ENCODE measurements at regions not wholly inside any gene's neighbourhood (a gene's known extent, or its start where the extent isn't known, plus 50 kb on each side); places are given as distances from the start of the nearest gene placed in this dataset.

- no peaks in the 10 kb centered on the region for H4K20me1 ChIP-seq (ENCODE audit: insufficient read depth, low read length)
- H3K4me3 ChIP-seq (ENCODE audit: low read depth, low read length, poor library complexity, severe bottlenecking): no peak overlapping the region
- TF ChIP-seq, protein P1, sequence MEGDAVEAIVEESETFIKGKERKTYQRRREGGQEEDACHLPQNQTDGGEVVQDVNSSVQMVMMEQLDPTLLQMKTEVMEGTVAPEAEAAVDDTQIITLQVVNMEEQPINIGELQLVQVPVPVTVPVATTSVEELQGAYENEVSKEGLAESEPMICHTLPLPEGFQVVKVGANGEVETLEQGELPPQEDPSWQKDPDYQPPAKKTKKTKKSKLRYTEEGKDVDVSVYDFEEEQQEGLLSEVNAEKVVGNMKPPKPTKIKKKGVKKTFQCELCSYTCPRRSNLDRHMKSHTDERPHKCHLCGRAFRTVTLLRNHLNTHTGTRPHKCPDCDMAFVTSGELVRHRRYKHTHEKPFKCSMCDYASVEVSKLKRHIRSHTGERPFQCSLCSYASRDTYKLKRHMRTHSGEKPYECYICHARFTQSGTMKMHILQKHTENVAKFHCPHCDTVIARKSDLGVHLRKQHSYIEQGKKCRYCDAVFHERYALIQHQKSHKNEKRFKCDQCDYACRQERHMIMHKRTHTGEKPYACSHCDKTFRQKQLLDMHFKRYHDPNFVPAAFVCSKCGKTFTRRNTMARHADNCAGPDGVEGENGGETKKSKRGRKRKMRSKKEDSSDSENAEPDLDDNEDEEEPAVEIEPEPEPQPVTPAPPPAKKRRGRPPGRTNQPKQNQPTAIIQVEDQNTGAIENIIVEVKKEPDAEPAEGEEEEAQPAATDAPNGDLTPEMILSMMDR (IDR thresholded peaks at IDR 0.05; ENCODE audit: low read length): no peak
- no peak for TF ChIP-seq EZH2 (IDR thresholded peaks at IDR 0.05; ENCODE audit: borderline replicate concordance, low read length)
- H3K79me2 ChIP-seq (ENCODE audit: insufficient read depth, low read length): no peaks in the 10 kb centered on the region
- no peaks in the 10 kb centered on the region for H3K9me3 ChIP-seq (ENCODE audit: low read length)
- no peak overlapping the region for H3K27ac ChIP-seq (ENCODE audit: low read depth, low read length, poor library complexity, severe bottlenecking)
- H2AFZ ChIP-seq (ENCODE audit: low read length): no peak overlapping the region
- no peaks in the 10 kb centered on the region for H3K9me2 ChIP-seq (ENCODE audit: low read depth, low read length)
- H3K4me2 ChIP-seq (ENCODE audit: low read length): no peak overlapping the region
- H3F3A ChIP-seq (ENCODE audit: insufficient read depth, low read length): no peaks in the 10 kb centered on the region
- no peak overlapping the region for H3K9ac ChIP-seq (ENCODE audit: low read length)
- no peaks in the 10 kb centered on the region for H3K36me3 ChIP-seq (ENCODE audit: insufficient read depth, low read length)
- no peaks in the 10 kb centered on the region for H3K4me1 ChIP-seq (ENCODE audit: insufficient read depth, low read length, severe bottlenecking)
- no peaks in the 10 kb centered on the region for H3K27me3 ChIP-seq (ENCODE audit: insufficient read depth, low read length)
Observed at GRCh38 chrX:124931958-124932357, 387.7 kb upstream of the TEX13C start.

DNA sequence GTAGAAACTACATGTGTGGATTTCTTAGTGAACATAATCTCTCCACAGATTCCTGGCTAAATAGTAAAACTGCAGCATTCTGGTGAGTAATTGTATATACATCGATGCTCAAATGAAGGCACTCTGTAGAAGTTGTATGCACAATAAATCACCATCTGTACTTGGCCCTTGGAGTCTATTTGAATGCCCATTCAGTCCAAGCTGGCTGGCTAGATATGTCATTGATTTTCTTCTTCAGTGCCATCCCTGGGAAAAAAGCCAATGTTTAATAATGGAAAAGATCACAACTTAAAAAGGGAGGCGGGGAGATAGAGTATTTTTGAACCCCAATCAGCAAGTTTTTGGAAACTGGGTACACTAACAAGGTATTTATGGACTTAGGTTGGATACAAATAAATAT is 381.0 kb upstream of the TEX13C start:
- Histone ChIP-seq H3K36me3 (ENCODE audit: insufficient read depth, low read length) (no peaks in the 10 kb centered on the region), H3K9me3 (ENCODE audit: low read length) (no peaks in the 10 kb centered on the region), H3K79me2 (ENCODE audit: insufficient read depth, low read length) (no peaks in the 10 kb centered on the region), H3K9ac (ENCODE audit: low read length) (no peak overlapping the region), H3K9me2 (ENCODE audit: low read depth, low read length) (no peaks in the 10 kb centered on the region), H3K4me2 (ENCODE audit: low read length) (no peak overlapping the region), H3K4me1 (ENCODE audit: insufficient read depth, low read length, severe bottlenecking) (no peaks in the 10 kb centered on the region), H4K20me1 (ENCODE audit: insufficient read depth, low read length) (no peaks in the 10 kb centered on the region), H2AFZ (ENCODE audit: low read length) (no peak overlapping the region), H3K4me3 (ENCODE audit: low read depth, low read length, poor library complexity, severe bottlenecking) (no peak overlapping the region), H3F3A (ENCODE audit: insufficient read depth, low read length) (no peaks in the 10 kb centered on the region), H3K27ac (ENCODE audit: low read depth, low read length, poor library complexity, severe bottlenecking) (no peak overlapping the region), H3K27me3 (ENCODE audit: insufficient read depth, low read length) (no peaks in the 10 kb centered on the region)
- TF ChIP-seq, protein P1 (IDR thresholded peaks at IDR 0.05; ENCODE audit: low read length): no peak
- TF ChIP-seq EZH2 (IDR thresholded peaks at IDR 0.05; ENCODE audit: borderline replicate concordance, low read length): no peak

DNA sequence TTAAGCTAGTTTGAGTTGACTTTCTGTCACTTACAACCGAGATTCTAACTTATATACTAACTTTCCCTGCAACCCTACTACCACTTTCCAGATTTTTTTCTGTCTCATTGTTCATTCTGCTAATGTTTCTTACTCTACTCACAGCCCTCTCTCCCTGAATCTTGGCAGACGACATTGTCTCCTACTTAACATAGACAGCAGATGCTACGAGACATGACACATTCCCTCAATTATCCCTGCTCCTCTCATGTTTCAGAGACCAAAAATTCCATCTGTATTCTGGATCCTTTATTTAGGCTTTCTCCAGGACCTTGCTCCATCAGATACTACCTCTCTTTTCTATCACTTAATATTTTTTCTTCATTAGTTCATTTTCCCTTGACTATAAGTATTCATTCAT is 379.1 kb upstream of the TEX13C start:
- Histone ChIP-seq H3K4me3 (ENCODE audit: low read depth, low read length, poor library complexity, severe bottlenecking) (no peak overlapping the region), H3K9ac (ENCODE audit: low read length) (no peak overlapping the region), H3K79me2 (ENCODE audit: insufficient read depth, low read length) (no peaks in the 10 kb centered on the region), H3K4me2 (ENCODE audit: low read length) (no peak overlapping the region), H3K36me3 (ENCODE audit: insufficient read depth, low read length) (no peaks in the 10 kb centered on the region), H4K20me1 (ENCODE audit: insufficient read depth, low read length) (no peaks in the 10 kb centered on the region), H3K9me3 (ENCODE audit: low read length) (no peaks in the 10 kb centered on the region), H3K27ac (ENCODE audit: low read depth, low read length, poor library complexity, severe bottlenecking) (no peak overlapping the region), H3K4me1 (ENCODE audit: insufficient read depth, low read length, severe bottlenecking) (no peaks in the 10 kb centered on the region), H3K27me3 (ENCODE audit: insufficient read depth, low read length) (no peaks in the 10 kb centered on the region), H3F3A (ENCODE audit: insufficient read depth, low read length) (no peaks in the 10 kb centered on the region), H3K9me2 (ENCODE audit: low read depth, low read length) (no peaks in the 10 kb centered on the region), H2AFZ (ENCODE audit: low read length) (no peak overlapping the region)
- TF ChIP-seq, protein P1 (IDR thresholded peaks at IDR 0.05; ENCODE audit: low read length): no peak
- TF ChIP-seq EZH2 (IDR thresholded peaks at IDR 0.05; ENCODE audit: borderline replicate concordance, low read length): no peak
